GM06990 (cell line): ENCODE measurements at regions not wholly inside any gene's neighbourhood (a gene's known extent, or its start where the extent isn't known, plus 50 kb on each side); places are given as distances from the start of the nearest gene placed in this dataset.
"Not testable (repeated sequence)": the region's sequence is repeated elsewhere in the genome, so short reads cannot be mapped to it uniquely, and the experiment has no call there.

Experiments
- DNase-seq: peaks from one replicate; pipeline ENCODE4 v3.0.0-alpha.2; 2011; ENCODE audit not compliant: insufficient read length; ENCODE audit errors: extremely low read depth
- H3K27me3 ChIP-seq: replicated peaks from 2 replicates; pipeline ENCODE4 v1.6.0; 2011; ENCODE audit warnings: low read length; ENCODE audit not compliant: control insufficient read depth, insufficient read depth
- H3K36me3 ChIP-seq: 2 replicates; pipeline ENCODE4 v1.5.1; 2011; ENCODE audit warnings: low read length; ENCODE audit not compliant: control insufficient read depth, insufficient read depth
- H3K4me3 ChIP-seq: replicated peaks from 2 replicates; pipeline ENCODE4 v1.5.1; 2011; ENCODE audit warnings: low read depth, mild to moderate bottlenecking, control low read depth, low read length
- CTCF ChIP-seq: IDR thresholded peaks from 2 replicates; pipeline ENCODE4 v1.5.1; 2011; ENCODE audit warnings: low read length, control low read depth, mild to moderate bottlenecking, inconsistent platforms; ENCODE audit not compliant: insufficient read depth, poor library complexity, severe bottlenecking

- H3K36me3 ChIP-seq = no peaks in the 10 kb centered on the region
- H3K4me3 ChIP-seq = no peak overlapping the region
- DNase-seq = no peak
- TF ChIP-seq CTCF = no peak
- no peaks in the 10 kb centered on the region; the same call in none of the 2 replicates for H3K27me3 ChIP-seq
These were observed 186.7 kb downstream of the UACA start for GRCh38 chr15:70576696-70577095.

- no peaks in the 10 kb centered on the region for H3K36me3 ChIP-seq
- H3K27me3 ChIP-seq = no peaks in the 10 kb centered on the region; the same call in none of the 2 replicates
- no peak overlapping the region for H3K4me3 ChIP-seq
- DNase-seq = no peak
- TF ChIP-seq CTCF = no peak
These were observed 187.1 kb downstream of the UACA start for GRCh38 chr15:70576276-70576675.

GRCh38 chr15:70575231-70576226 lies 187.8 kb downstream of the UACA start:
- Histone ChIP-seq H3K36me3 (no peaks in the 10 kb centered on the region), H3K27me3 (no peaks in the 10 kb centered on the region; the same call in none of the 2 replicates), H3K4me3 (no peak overlapping the region)
- TF ChIP-seq CTCF = no peak
- DNase-seq = no peak

- not testable (repeated sequence) for H3K36me3 ChIP-seq, H3K27me3 ChIP-seq, DNase-seq, H3K4me3 ChIP-seq
These were observed 189.0 kb downstream of the UACA start for GRCh38 chr15:70574325-70574724.

GRCh38 chr15:70573121-70573850 lies 190.1 kb downstream of the UACA start:
- Histone ChIP-seq H3K4me3 (no peak overlapping the region), H3K27me3 (no peaks in the 10 kb centered on the region; the same call in none of the 2 replicates), H3K36me3 (no peaks in the 10 kb centered on the region)
- no peak for TF ChIP-seq CTCF
- DNase-seq = no peak

- TF ChIP-seq CTCF = no peak
- H3K4me3 ChIP-seq = no peak overlapping the region
- no peak for DNase-seq
These were observed 193.6 kb downstream of the UACA start for GRCh38 chr15:70569714-70570231.

More at GRCh38 chr15:70569714-70570231, 193.6 kb downstream of the UACA start:
- Histone ChIP-seq H3K27me3 (no peaks in the 10 kb centered on the region), H3K36me3 (no peaks in the 10 kb centered on the region)
